Esophagus squamous epithelium (tissue), 5 donors: ENCODE measurements at regions not wholly inside any gene's neighbourhood (a gene's known extent, or its start where the extent isn't known, plus 50 kb on each side); places are given as distances from the start of the nearest gene placed in this dataset.
"Not testable (repeated sequence)": the region's sequence is repeated elsewhere in the genome, so short reads cannot be mapped to it uniquely, and the experiment has no call there.

Source experiments
- DNase-seq: peaks from one replicate; lab custom pipeline; 2025; lab: John Stamatoyannopoulos, UW
- H3K27ac ChIP-seq, 4 donors: fragments of 200-600 bp; sonication (generic); one replicate each; pipeline ENCODE4 v1.5.1; 2016 to 2019; ENCODE audit warnings: mild to moderate bottlenecking in 1 of 4
- H3K27me3 ChIP-seq, 4 donors: fragments of 200-600 bp; sonication (generic); 1 replicate in 3 of 4; 2 replicates in 1 of 4; pipeline versions ENCODE4 v1.5.1 to v1.6.0; 2017 to 2021; ENCODE audit warnings: antibody characterized with exemption in 1 of 4
- H3K36me3 ChIP-seq, 3 donors: fragments of 200-600 bp; sonication (generic); one replicate each; pipeline ENCODE4 v1.5.1; 2016 to 2019
- H3K4me1 ChIP-seq, 3 donors: fragments of 200-600 bp; sonication (generic); one replicate each; pipeline ENCODE4 v1.5.1; 2017 to 2019
- H3K4me3 ChIP-seq, 4 donors: fragments of 200-600 bp; sonication (generic); 1 replicate in 3 of 4; 2 replicates in 1 of 4; pipeline ENCODE4 v1.5.1; 2016 to 2019; ENCODE audit warnings: mild to moderate bottlenecking in 2 of 4, moderate library complexity in 1 of 4
- H3K9me3 ChIP-seq, 3 donors: fragments of 200-600 bp; sonication (generic); one replicate each; pipeline ENCODE4 v1.5.1; 2016 to 2019
- CTCF ChIP-seq, 6 experiments: fragments of 450-650 bp in 4 of 6; fragments of 200-600 bp in 2 of 6; sonication (generic) in 2 of 6; IDR thresholded peaks; one replicate each; pipeline ENCODE4 v1.5.1; 2016 to 2019; ENCODE audit warnings: antibody characterized with exemption in 6 of 6, mild to moderate bottlenecking in 4 of 6, moderate library complexity in 4 of 6
- POLR2A ChIP-seq, 4 donors: fragments of 450-650 bp; IDR thresholded peaks; one replicate each; pipeline ENCODE4 v1.6.1; 2017; ENCODE audit warnings: antibody characterized with exemption in 4 of 4, mild to moderate bottlenecking in 4 of 4, moderate library complexity in 3 of 4
- WGBS, 2 donors: methylation state at CpG; one replicate each; pipeline ENCODE4 v1.1.5; 2018; 5-methylcytosine and 5-hydroxymethylcytosine counted together
- intact Hi-C: fragments of 100-400 bp; cut with DNase I; formaldehyde crosslinking; loops from one replicate; pipeline ENCODE4 v1.15.0; 2022
- donor health status: DM: yes; HTN: yes; CAD: no.

- TF ChIP-seq POLR2A (IDR thresholded peaks at IDR 0.05) (no peak), CTCF (IDR thresholded peaks at IDR 0.05) (no peak)
- DNase-seq, result no peak
- Histone ChIP-seq H3K4me1 (no peaks in the 10 kb centered on the region), H3K36me3 (no peaks in the 10 kb centered on the region), H3K27me3 (no peaks in the 10 kb centered on the region), H3K9me3 (no peaks in the 10 kb centered on the region), H3K4me3 (no peak overlapping the region), H3K27ac (no peak overlapping the region)
- 66 to 67% methylated on average over 5 of the region's 5 CpGs for WGBS, 2 donors
- intact Hi-C loops, result no loop called here
These were observed 1482.8 kb downstream of the OLFM4 start for GRCh38 chr13:54511366-54511765.

DNA sequence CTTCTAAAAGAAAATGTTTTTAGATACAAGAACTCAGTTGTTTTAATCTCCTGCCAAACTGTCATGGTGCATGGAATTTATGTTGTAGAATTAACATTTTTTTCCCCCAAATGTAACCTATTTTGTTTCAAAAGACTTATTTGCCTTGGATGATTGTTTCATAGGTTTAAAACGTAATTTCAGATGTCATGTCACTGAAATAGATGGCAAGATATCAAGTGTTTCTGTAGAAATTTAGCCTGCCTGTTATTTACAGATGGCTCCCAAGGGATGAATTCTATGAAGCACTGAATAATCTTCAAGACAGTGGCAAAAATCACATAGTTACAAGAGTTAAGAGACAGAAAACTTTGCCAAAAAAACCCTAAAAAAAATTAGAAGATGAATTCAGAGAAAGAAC is 1484.6 kb downstream of the OLFM4 start:
- intact Hi-C loops, result no loop called here
- Histone ChIP-seq H3K4me1 (no peaks in the 10 kb centered on the region), H3K4me3 (no peak overlapping the region), H3K36me3 (no peaks in the 10 kb centered on the region), H3K27ac (no peak overlapping the region), H3K27me3 (no peaks in the 10 kb centered on the region), H3K9me3 (no peaks in the 10 kb centered on the region)
- DNase-seq, result no peak
- TF ChIP-seq POLR2A (IDR thresholded peaks at IDR 0.05) (no peak), CTCF (IDR thresholded peaks at IDR 0.05) (no peak)
- WGBS, 2 donors, result 13 to 22% methylated on average over 1 of the region's 1 CpG

DNA sequence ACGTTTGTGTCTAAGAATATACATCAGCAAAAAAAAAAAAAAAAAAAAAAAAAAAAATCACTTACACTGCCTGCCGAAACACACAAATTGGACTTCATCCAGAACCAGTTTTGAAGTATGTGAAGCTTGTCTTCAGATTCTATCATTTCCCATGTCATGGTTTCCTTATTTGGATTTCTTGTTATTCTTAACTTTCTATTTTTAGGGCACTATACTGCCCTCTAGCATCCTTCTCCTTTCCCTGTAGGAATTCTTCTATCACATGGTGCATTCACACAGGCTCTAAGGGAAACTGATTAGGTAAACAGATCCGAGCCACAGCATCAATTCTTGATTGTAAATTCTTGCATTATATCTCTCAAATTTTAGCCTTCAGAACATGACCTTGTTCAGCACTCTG is 1507.5 kb downstream of the OLFM4 start:
- no peaks in the 10 kb centered on the region for H3K4me1 ChIP-seq
- no peaks in the 10 kb centered on the region for H3K9me3 ChIP-seq
- H3K4me3 ChIP-seq, result no peak overlapping the region
- no peak for DNase-seq
- no peaks in the 10 kb centered on the region for H3K27me3 ChIP-seq
- no peak overlapping the region for H3K27ac ChIP-seq
- intact Hi-C loops, result no loop called here
- WGBS, 2 donors, result 20 to 33% methylated on average over 3 of the region's 3 CpGs
- no peaks in the 10 kb centered on the region for H3K36me3 ChIP-seq
- TF ChIP-seq POLR2A (IDR thresholded peaks at IDR 0.05) (no peak), CTCF (IDR thresholded peaks at IDR 0.05) (peak in 2 of 6 experiments; percentile 12 to 22)

DNA sequence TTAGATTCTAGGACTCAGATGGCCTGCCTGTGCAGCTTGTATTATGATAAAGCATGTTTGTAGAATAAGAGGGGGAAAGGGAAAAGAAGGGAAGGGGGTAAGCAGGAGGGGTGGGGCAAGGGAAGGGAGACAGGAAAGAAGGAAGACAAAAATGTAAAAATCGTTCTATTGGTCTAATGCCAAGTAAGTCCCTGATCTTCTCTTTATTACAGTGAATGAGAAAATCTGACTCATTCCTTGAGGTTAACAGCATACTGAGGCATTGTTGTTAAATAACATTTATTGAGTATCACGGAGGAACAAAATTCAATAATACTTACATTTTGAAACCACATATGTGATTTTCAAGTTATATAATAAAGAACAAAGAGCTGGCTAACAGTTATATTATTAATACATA is 1534.7 kb downstream of the OLFM4 start:
- no peak overlapping the region for H3K27ac ChIP-seq
- no peaks in the 10 kb centered on the region for H3K27me3 ChIP-seq
- intact Hi-C loops, result no loop called here
- no peaks in the 10 kb centered on the region for H3K4me1 ChIP-seq
- 28 to 29% methylated on average over 2 of the region's 2 CpGs for WGBS, 2 donors
- H3K9me3 ChIP-seq, result no peaks in the 10 kb centered on the region
- no peak overlapping the region for H3K4me3 ChIP-seq
- TF ChIP-seq CTCF (IDR thresholded peaks at IDR 0.05) (no peak), POLR2A (IDR thresholded peaks at IDR 0.05) (no peak)
- H3K36me3 ChIP-seq, result no peaks in the 10 kb centered on the region
- no peak for DNase-seq

- H3K27ac ChIP-seq, H3K9me3 ChIP-seq, H3K4me1 ChIP-seq, H3K36me3 ChIP-seq, DNase-seq, H3K27me3 ChIP-seq, H3K4me3 ChIP-seq, intact Hi-C loops: not testable (repeated sequence)
- WGBS, 2 donors, result 97 to 98% methylated on average over 7 of the region's 13 CpGs
These were observed 1543.4 kb downstream of the OLFM4 start for GRCh38 chr13:54572037-54572436.

DNA sequence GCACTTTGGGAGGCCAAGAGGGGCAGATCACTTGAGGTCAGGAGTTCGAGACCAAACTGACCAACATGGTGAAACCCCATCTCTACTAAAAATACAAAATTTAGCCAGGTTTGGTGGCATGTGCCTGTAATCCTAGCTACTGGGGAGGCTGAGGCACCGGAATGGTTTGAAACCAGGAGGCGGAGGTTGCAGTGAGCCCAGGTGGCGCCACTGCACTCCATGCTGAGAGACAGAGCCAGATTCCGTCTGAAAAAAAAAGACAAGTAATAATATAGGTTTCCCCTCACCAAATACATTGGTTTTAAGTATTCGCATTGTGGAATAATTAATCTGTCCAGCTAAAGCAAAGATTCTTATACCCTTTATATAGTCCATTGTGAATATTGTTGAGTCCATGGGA is 1544.6 kb downstream of the OLFM4 start:
- Histone ChIP-seq H3K36me3 (no peaks in the 10 kb centered on the region), H3K9me3 (no peaks in the 10 kb centered on the region), H3K4me1 (no peaks in the 10 kb centered on the region), H3K27me3 (no peaks in the 10 kb centered on the region), H3K4me3 (no peak overlapping the region), H3K27ac (no peak overlapping the region)
- intact Hi-C loops, result no loop called here
- WGBS, 2 donors, result 76 to 88% methylated on average over 6 of the region's 6 CpGs
- TF ChIP-seq POLR2A (IDR thresholded peaks at IDR 0.05) (no peak), CTCF (IDR thresholded peaks at IDR 0.05) (no peak)
- no peak for DNase-seq
